ENCODE measurements at regions not wholly inside any gene's neighbourhood (a gene's known extent, or its start where the extent isn't known, plus 50 kb on each side); places are given as distances from the start of the nearest gene placed in this dataset.

- no peak for TF ChIP-seq CTCF (IDR thresholded peaks at IDR 0.05; ENCODE audit: insufficient read depth, low read depth, low read length)
- no peak for TF ChIP-seq EZH2 (IDR thresholded peaks at IDR 0.05; ENCODE audit: insufficient read depth, low read length)
These were observed 1055.2 kb downstream of the STIM2 start for GRCh38 chr4:27915822-27916221.

All from astrocyte (in vitro differentiated cells and primary cell).